Right cardiac atrium (tissue), 5 donors: ENCODE measurements at regions not wholly inside any gene's neighbourhood (a gene's known extent, or its start where the extent isn't known, plus 50 kb on each side); places are given as distances from the start of the nearest gene placed in this dataset.
"Not testable (repeated sequence)": the region's sequence is repeated elsewhere in the genome, so short reads cannot be mapped to it uniquely, and the experiment has no call there.

ENCODE experiments used
- ATAC-seq, 2 donors: fragments of 200-7000 bp; cut with Tn5 transposase; one replicate each; pipeline versions ENCODE4 v1.8.0 to v1.9.1; 2020; ENCODE audit warnings: moderate library complexity in 2 of 2, mild to moderate bottlenecking in 1 of 2
- DNase-seq, 3 donors: peaks; one replicate each; pipeline ENCODE4 v3.0.0-alpha.2; 2020
- H3K27ac ChIP-seq: one replicate; pipeline ENCODE4 v1.5.1; 2013; ENCODE audit warnings: mild to moderate bottlenecking, low read length, control low read depth, moderate library complexity
- H3K27me3 ChIP-seq: one replicate; pipeline ENCODE4 v1.6.1; 2013; ENCODE audit not compliant: control insufficient read depth, insufficient read depth
- H3K4me1 ChIP-seq: one replicate; pipeline ENCODE4 v1.6.1; 2013; ENCODE audit warnings: low read length; ENCODE audit not compliant: control insufficient read depth, insufficient read depth
- H3K4me3 ChIP-seq: one replicate; pipeline ENCODE4 v1.5.1; 2013; ENCODE audit warnings: low read length, control low read depth
- H3K9me3 ChIP-seq: one replicate; pipeline ENCODE4 v1.6.1; 2013; ENCODE audit warnings: low read length; ENCODE audit not compliant: control insufficient read depth
- WGBS: extraction: QIAGEN DNeasy Blood & Tissue Kit; methylation state at CpG from one replicate; pipeline ENCODE4 v1.1.7; 2013; 5-methylcytosine and 5-hydroxymethylcytosine counted together
- intact Hi-C, 4 donors: fragments of 100-400 bp; cut with DNase I; formaldehyde crosslinking; loops; one replicate each; pipeline versions ENCODE4 v1.11.0 to v1.14.0; 2022 to 2023
- donor health status: healthy with polysubstance abuse.
- donor health status: DM: no; HTN: yes; CAD: no.
- donor health status: DM: no; HTN: no; CAD: no.
- donor health status: DM: no; HTN: yes; CAD: no; lungs with severe emphysema.
- donor health status: DM: yes; HTN: yes; CAD: no.

DNA sequence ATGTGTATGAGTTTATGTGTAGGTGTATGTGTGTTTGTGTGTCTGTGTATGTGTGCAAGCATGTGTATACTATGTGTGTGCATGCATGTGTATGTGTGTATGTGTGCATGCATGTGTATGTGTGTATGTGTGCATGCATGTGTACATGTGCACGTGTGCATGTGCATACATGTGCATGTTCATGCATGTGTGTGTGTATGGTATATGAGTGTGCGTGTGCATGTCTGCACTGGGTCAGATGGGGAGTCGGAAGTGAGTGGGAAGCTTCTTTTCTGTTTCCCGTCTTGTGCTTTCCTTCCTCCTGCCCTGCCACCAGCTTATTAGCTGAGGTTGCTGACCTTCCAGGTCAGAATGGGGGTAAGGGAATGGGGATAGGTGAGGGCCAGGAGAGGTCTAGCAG is 174.7 kb downstream of the MAP2K4 start:
- Histone ChIP-seq H3K4me3 (no peak overlapping the region), H3K27ac (no peak overlapping the region), H3K9me3 (no peaks in the 10 kb centered on the region), H3K4me1 (no peaks in the 10 kb centered on the region), H3K27me3 (no peaks in the 10 kb centered on the region)
- intact Hi-C loops = no loop called here
- ATAC-seq (no peak), DNase-seq (no peak)
- WGBS = 80% methylated on average over 4 of the region's 4 CpGs

DNA sequence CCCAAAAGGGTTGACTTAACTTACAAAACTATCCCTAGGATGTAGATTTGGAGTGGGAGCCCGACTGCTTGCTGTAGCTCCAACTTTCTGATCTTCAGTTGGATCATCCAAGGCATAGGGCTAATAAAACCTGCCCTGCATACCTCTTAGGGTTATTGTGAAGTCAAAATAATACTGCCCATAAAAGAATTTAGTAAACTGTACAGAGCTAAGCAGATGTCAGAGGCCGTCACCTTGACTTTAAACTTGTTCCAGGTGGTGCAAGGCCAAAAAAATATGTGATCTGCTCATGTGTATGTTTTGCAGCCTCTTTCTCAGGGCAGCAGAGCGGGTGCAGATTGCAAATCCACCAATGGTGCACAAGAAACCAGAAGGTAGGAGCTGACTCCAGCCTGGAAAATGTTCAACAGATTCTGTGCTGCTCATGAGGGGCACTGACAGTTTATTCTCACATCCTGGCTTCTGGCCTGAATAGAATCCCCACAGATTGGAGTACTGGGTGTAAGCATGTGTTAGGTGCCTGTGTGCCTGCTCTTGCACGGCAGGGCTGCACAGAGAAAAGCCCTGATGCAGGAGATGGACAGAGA is 180.7 kb downstream of the MAP2K4 start:
- Histone ChIP-seq H3K27ac (no peak overlapping the region), H3K27me3 (no peaks in the 10 kb centered on the region), H3K9me3 (no peaks in the 10 kb centered on the region), H3K4me1 (no peaks in the 10 kb centered on the region), H3K4me3 (no peak overlapping the region)
- no peak for ATAC-seq
- WGBS = 75% methylated on average over 4 of the region's 4 CpGs
- intact Hi-C loops = no loop called here
- DNase-seq = no peak

DNA sequence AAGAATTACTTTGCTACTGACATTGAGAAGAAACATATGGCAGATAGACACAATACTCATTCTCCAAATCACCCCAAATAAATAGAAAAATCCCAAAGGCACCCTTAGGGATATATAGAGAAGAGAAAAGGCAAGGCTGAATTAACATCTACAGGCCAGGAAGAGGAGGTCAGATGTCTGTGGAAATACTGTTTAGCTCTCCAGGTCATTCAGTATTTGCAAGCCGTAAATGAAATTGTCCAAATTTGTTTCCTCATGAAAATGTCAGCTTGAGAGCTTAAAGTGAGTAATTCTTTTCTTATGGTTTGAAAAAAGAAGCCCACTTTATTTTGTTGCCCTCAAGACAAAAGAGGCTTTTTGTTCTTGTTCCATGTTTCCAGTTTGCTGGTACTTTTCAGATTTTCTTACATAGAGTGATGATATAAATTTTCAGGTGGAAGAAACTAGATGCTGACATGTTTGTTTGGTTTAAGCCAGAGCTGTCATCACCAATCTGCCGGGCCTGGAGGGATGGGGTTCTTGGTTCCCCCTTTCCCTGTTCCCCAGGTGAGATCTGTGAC is 189.0 kb downstream of the MAP2K4 start:
- H3K9me3 ChIP-seq = no peaks in the 10 kb centered on the region
- 74% methylated on average over 2 of the region's 2 CpGs for WGBS
- intact Hi-C loops = loop anchor here in 1 of 4 donors (5.0 kb wide), 1 partner anchor 1078 kb away; no protein-coding TSS in a partner anchor
- no peak for DNase-seq
- H3K4me1 ChIP-seq = peaks cover 2% of the 10 kb centered on the region
- H3K27ac ChIP-seq = no peak overlapping the region
- ATAC-seq = no peak
- H3K27me3 ChIP-seq = no peaks in the 10 kb centered on the region
- no peak overlapping the region for H3K4me3 ChIP-seq

DNA sequence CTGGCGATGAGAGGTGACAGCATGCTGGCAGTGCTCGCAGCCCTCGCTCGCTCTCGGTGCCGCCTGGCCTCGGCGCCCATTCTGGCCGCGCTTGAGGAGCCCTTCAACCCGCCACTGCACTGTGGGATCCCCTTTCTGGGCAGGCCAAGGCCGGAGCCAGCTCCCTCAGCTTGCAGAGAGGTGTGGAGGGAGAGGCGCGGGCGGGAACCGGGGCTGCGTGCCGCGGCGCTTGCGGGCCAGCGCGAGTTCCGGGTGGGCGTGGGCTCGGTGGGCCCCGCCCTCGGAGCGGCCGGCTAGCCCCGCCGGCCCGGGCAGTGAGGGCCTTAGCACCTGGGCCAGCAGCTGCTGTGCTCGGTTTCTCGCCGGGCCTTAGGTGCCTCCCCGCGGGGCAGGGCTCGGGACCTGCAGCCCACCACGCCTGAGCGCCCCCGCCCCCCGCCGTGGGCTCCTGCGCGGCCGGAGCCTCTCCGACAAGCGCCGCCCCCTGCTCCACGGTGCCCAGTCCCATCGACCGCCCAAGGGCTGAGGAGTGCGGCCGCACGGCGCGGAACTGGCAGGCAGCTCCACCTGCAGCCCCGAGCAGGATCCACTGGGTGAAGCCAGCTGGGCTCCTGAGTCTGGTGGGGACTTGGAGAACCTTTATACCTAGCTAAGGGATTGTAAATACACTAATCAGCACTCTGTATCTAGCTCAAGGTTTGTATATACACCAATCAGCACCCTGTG is 200.2 kb downstream of the MAP2K4 start:
- H3K4me1 ChIP-seq, H3K4me3 ChIP-seq, intact Hi-C loops, H3K9me3 ChIP-seq, H3K27ac ChIP-seq, H3K27me3 ChIP-seq, ATAC-seq: not testable (repeated sequence)
- 97% methylated on average over 59 of the region's 59 CpGs for WGBS
- DNase-seq = peak in 2 of 3 donors; percentile 31 to 49

DNA sequence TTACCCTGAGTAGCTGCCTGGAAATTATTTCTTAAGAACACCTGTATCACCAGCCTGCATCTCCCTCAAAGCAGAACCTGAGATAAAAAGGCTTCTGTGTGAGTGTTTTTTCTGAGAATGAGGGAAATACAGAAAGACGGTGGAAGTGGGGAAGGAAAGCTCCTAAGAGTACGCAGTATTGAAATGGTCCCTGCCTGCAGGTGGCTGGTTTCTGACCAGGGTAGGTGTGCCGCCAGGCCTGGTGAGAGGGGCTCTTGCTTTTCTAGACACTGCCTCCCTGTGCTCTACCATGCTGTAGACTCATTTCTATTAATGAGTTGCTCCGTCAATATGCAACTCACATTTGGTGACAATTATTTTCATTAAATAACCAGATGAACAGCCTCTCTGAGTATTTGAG is 201.7 kb downstream of the MAP2K4 start:
- intact Hi-C loops = no loop called here

DNA sequence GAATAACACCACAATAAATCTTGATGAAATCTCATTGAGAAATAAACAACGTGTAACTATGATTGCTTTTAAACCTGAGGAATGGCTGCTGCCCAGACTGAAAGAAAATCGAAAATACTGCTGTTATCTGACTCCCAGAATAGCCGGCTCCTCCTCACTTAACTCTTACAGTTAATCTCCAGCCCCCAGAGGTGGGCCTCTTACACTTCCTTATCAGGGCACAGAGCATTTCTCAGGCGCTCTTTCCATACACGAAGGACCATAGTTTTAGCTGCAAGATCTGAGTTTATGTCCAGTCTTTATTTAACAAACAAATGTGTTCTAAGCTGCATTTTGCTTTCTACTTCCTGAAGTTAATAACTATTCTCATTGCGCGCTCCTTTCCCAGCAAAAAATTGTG is 206.9 kb downstream of the MAP2K4 start:
- 23% methylated on average over 7 of the region's 7 CpGs for WGBS
- no peaks in the 10 kb centered on the region for H3K27me3 ChIP-seq
- no peaks in the 10 kb centered on the region for H3K9me3 ChIP-seq
- no peaks in the 10 kb centered on the region for H3K4me1 ChIP-seq
- no peak for DNase-seq
- intact Hi-C loops = no loop called here
- H3K4me3 ChIP-seq = no peak overlapping the region
- ATAC-seq = no peak
- no peak overlapping the region for H3K27ac ChIP-seq

More for the DNA sequence above, 201.7 kb downstream of the MAP2K4 start:
- 89% methylated on average over 4 of the region's 4 CpGs for WGBS
- H3K27ac ChIP-seq = no peak overlapping the region
- H3K27me3 ChIP-seq = no peaks in the 10 kb centered on the region
- ATAC-seq (no peak), DNase-seq (no peak)
- no peaks in the 10 kb centered on the region for H3K4me1 ChIP-seq
- H3K9me3 ChIP-seq = no peaks in the 10 kb centered on the region
- H3K4me3 ChIP-seq = no peak overlapping the region

DNA sequence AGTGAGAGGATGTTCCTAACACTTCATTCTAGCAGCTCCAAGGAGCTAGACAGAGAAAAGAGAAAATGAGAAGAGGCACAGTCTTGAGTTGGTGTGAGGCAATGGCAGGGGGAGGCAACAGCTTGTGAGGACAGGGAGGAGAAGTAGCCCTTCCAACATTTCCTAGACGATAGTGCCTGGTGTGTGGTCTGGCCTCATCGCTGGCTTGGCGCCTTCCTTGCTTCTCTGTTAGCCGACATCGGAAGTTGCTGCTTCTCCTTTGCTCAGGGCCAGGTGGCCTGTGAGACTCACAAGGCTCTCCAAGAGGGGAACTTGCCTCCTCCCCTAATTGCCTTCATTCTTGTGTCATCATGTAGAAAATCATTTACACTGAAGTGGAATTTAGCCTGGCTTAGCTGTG is 208.7 kb downstream of the MAP2K4 start:
- Histone ChIP-seq H3K4me3 (no peak overlapping the region), H3K4me1 (no peaks in the 10 kb centered on the region), H3K27ac (no peak overlapping the region), H3K27me3 (no peaks in the 10 kb centered on the region), H3K9me3 (no peaks in the 10 kb centered on the region)
- ATAC-seq (peak in 1 of 2 donors; percentile 23), DNase-seq (peak in 1 of 3 donors; percentile 35)
- WGBS = 72% methylated on average over 5 of the region's 5 CpGs
- intact Hi-C loops = no loop called here

DNA sequence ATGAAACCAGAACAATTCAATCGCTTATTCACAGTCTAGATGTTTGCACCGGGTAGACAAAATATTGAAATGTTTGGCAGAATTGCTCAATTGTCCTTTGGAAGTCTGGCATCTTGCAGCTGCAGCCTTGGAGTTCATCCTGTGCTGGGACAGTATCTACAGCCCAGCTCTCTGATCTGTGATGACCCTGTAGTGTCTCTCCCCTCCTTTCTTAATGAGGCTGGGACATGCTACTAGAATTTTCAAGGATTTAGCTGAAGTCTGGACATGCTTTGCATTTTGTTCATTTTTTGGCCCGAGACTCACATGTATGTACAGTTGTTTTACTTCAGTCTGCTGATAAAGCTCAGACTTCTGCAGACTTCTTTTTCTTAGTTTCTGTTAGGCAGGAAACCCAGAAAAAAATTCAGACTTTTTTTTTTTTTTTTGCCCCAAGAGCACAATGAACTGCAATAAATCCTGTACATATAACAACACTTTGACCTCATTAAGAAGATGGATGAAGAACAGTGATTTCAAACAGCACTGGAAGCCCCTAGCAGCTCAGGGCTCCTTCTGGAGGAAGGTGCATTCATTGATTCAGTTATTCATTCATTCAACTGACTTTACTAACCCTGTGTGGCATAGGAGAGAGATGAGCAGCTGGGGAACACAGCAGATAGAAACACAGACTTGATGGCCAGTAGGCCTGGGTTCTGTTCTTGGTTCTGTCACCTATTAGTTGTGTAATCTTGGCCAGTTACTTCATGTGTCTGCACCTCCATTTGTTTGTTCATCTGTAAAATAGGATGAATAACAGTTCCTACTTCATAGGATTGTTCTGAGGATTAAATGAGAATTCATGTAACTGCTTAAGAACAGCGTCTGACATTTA is 210.0 kb downstream of the MAP2K4 start:
- Histone ChIP-seq H3K9me3 (no peaks in the 10 kb centered on the region), H3K4me3 (no peak overlapping the region), H3K27ac (no peak overlapping the region), H3K27me3 (no peaks in the 10 kb centered on the region), H3K4me1 (no peaks in the 10 kb centered on the region)
- WGBS = 50% methylated on average over 4 of the region's 4 CpGs
- DNase-seq (no peak), ATAC-seq (peak in 1 of 2 donors; percentile 18)
- intact Hi-C loops = no loop called here

DNA sequence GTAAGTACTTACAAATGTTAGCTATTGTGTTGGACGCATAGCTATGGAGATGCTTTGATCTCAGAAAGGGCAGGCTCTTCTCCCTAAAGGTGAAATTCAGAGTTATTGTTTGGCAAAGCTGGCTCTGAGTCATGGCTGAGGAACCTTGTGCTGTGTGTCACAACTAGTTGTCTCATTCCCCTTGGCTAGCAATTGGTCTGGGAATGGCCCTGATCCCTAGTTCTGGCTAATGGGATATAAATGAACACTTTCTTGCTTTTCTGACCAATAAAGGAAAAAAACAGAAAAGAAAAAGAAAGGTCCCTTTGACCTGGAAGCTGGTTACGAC is 210.6 kb downstream of the MAP2K4 start:
- no peak overlapping the region for H3K4me3 ChIP-seq
- H3K4me1 ChIP-seq = no peaks in the 10 kb centered on the region
- WGBS = 83% methylated on average over 2 of the region's 2 CpGs
- no peak for DNase-seq
- H3K27me3 ChIP-seq = no peaks in the 10 kb centered on the region
- no peaks in the 10 kb centered on the region for H3K9me3 ChIP-seq
- H3K27ac ChIP-seq = no peak overlapping the region
- intact Hi-C loops = no loop called here
- ATAC-seq = no peak

DNA sequence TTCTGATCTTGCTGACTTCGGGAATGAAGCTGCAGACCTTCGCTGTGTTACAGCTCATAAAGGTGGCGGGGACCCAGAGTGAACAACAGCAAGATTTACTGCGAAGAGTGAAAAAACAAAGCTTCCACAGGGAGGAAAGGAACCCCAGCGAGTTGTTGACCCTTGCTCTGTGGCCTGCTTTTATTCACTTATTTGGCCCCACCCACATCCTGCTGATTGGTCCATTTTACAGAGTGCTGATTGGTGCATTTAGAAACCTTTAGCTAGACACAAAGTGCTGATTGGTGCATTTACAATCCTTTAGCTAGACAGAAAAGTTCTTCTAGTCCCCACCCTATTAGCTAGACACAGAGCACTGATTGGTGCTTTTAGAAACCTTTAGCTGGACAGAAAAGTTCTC is 218.3 kb downstream of the MAP2K4 start:
- H3K4me1 ChIP-seq, H3K27ac ChIP-seq, intact Hi-C loops, H3K9me3 ChIP-seq, H3K27me3 ChIP-seq, ATAC-seq, H3K4me3 ChIP-seq, DNase-seq: not testable (repeated sequence)
- 94% methylated on average over 5 of the region's 5 CpGs for WGBS
